HCT116 (cell line): ENCODE measurements at regions not wholly inside any gene's neighbourhood (a gene's known extent, or its start where the extent isn't known, plus 50 kb on each side); places are given as distances from the start of the nearest gene placed in this dataset.
"Not testable (repeated sequence)": the region's sequence is repeated elsewhere in the genome, so short reads cannot be mapped to it uniquely, and the experiment has no call there.

Experiments used
- ATAC-seq: fragments of 200-7000 bp; cut with Tn5 transposase; 2 replicates; pipeline ENCODE4 v1.9.1; 2020; ENCODE audit warnings: mild to moderate bottlenecking, moderate library complexity
- BruUV-seq: library from RNA; stranded (reverse); fragments of 400-500 nt; replicated peaks from 2 replicates; lab custom pipeline; 2021; lab: Mats Ljungman, UMichigan
- CTCF ChIA-PET: fragments of 300-600 bp; sonication (Branson Sonifier 250); formaldehyde crosslinking; loops from one replicate; lab custom pipeline; 2021; ENCODE audit warnings: antibody characterized with exemption; lab: Charles Lee
- POLR2A ChIA-PET: fragments of 300-600, 350-600 bp; sonication (Branson Sonifier 250); formaldehyde crosslinking; loops from one replicate; lab custom pipeline; 2021; ENCODE audit warnings: antibody characterized with exemption; lab: Charles Lee
- RAD21 ChIA-PET, 2 experiments: fragments of 300-600 bp; sonication (Branson Sonifier 250); formaldehyde crosslinking; loops; one replicate each; lab custom pipeline; 2023; ENCODE audit warnings: low total read pairs in 2 of 2; ENCODE audit not compliant: uncharacterized antibody in 2 of 2, unreplicated experiment in 2 of 2, low non-redundant PET in 1 of 2; lab: Charles Lee
- DNase-seq: peaks from one replicate; pipeline ENCODE4 v3.0.0-alpha.2; 2010; ENCODE audit warnings: low read depth, low spot score
- H2AFZ ChIP-seq: fragments of 200-600 bp; shearing (Covaris generic), sonication (generic); 2 replicates; pipeline ENCODE4 v1.6.1; 2017; ENCODE audit warnings: low read depth, mixed run types, mixed read lengths, antibody characterized with exemption, low read length; ENCODE audit not compliant: poor library complexity, severe bottlenecking
- H3K27ac ChIP-seq: 2 replicates; pipeline ENCODE4 v1.5.1; 2012; ENCODE audit warnings: low read depth, low read length
- H3K27me3 ChIP-seq: fragments of 200-600 bp; sonication (generic); 2 replicates; pipeline ENCODE4 v1.6.1; 2016; ENCODE audit warnings: mixed run types, low read length, mixed read lengths; ENCODE audit not compliant: insufficient read depth
- H3K36me3 ChIP-seq, 2 experiments: fragments of 200-500 bp in 1 of 2; fragments of 200-600 bp in 1 of 2; sonication (Bioruptor generic) in 1 of 2; sonication (generic) in 1 of 2; 2 replicates each; pipeline versions ENCODE4 v1.5.1 to v1.6.1; 2014 to 2016; ENCODE audit warnings: low read length in 2 of 2, inconsistent platforms in 1 of 2, mixed read lengths in 1 of 2, mixed run types in 1 of 2; ENCODE audit not compliant: insufficient read depth in 2 of 2, control insufficient read depth in 1 of 2
- H3K4me1 ChIP-seq, 2 experiments: fragments of 200-600 bp in 1 of 2; sonication (generic) in 1 of 2; 2 replicates each; pipeline versions ENCODE4 v1.5.1 to v1.6.1; 2012 to 2017; ENCODE audit warnings: low read length in 2 of 2, inconsistent platforms in 1 of 2, mild to moderate bottlenecking in 1 of 2, mixed read lengths in 1 of 2, mixed run types in 1 of 2, moderate library complexity in 1 of 2; ENCODE audit not compliant: insufficient read depth in 2 of 2, control insufficient read depth in 1 of 2
- H3K4me2 ChIP-seq: fragments of 200-600 bp; sonication (generic); 2 replicates; pipeline ENCODE4 v1.6.1; 2017; ENCODE audit warnings: mixed run types, low read length, mixed read lengths
- H3K4me3 ChIP-seq, 2 experiments: fragments of 200-600 bp in 1 of 2; sonication (generic) in 1 of 2; replicated peaks in 1 of 2; 2 replicates each; pipeline ENCODE4 v1.5.1; 2011 to 2016; ENCODE audit warnings: low read length in 2 of 2, control low read depth in 1 of 2, low read depth in 1 of 2, mild to moderate bottlenecking in 1 of 2, mixed read lengths in 1 of 2, mixed run types in 1 of 2
- H3K79me2 ChIP-seq: fragments of 200-600 bp; sonication (generic); 2 replicates; pipeline ENCODE4 v1.6.1; 2017; ENCODE audit warnings: mild to moderate bottlenecking, mixed run types, low read length, moderate library complexity, mixed read lengths; ENCODE audit not compliant: insufficient read depth
- H3K9ac ChIP-seq: fragments of 200-600 bp; sonication (generic); 2 replicates; pipeline ENCODE4 v1.6.1; 2016; ENCODE audit warnings: low read length, mixed read lengths
- H3K9me2 ChIP-seq: fragments of 200-600 bp; sonication (generic), shearing (Covaris generic); 2 replicates; pipeline ENCODE4 v1.6.1; 2017; ENCODE audit warnings: mixed run types, mild to moderate bottlenecking, moderate library complexity; ENCODE audit not compliant: insufficient read depth
- H3K9me3 ChIP-seq, 2 experiments: fragments of 200-500 bp in 1 of 2; fragments of 200-600 bp in 1 of 2; sonication (Bioruptor generic) in 1 of 2; sonication (generic) in 1 of 2; 2 replicates each; pipeline ENCODE4 v1.6.1; 2014 to 2017; ENCODE audit warnings: low read length in 2 of 2, mixed read lengths in 2 of 2, inconsistent platforms in 1 of 2, low read depth in 1 of 2, mild to moderate bottlenecking in 1 of 2, mixed run types in 1 of 2, moderate library complexity in 1 of 2; ENCODE audit not compliant: control insufficient read depth in 1 of 2, insufficient read depth in 1 of 2
- H4K20me1 ChIP-seq: fragments of 200-600 bp; sonication (generic), shearing (Covaris generic); 2 replicates; pipeline ENCODE4 v1.6.1; 2017; ENCODE audit warnings: mixed run types, mild to moderate bottlenecking, moderate library complexity; ENCODE audit not compliant: insufficient read depth
- EZH2phosphoT487 ChIP-seq: fragments of 200-600 bp; IDR thresholded peaks from 2 replicates; pipeline ENCODE4 v1.6.1; 2018; ENCODE audit warnings: antibody characterized with exemption, borderline replicate concordance
- FOSL1 ChIP-seq: IDR thresholded peaks from 2 replicates; pipeline ENCODE4 v1.6.1; 2012; ENCODE audit warnings: low read depth
- JUND ChIP-seq: IDR thresholded peaks from 2 replicates; pipeline ENCODE4 v1.6.1; 2012
- TCF7L2 ChIP-seq: IDR thresholded peaks from 2 replicates; pipeline ENCODE4 v1.7.0; 2011; ENCODE audit warnings: borderline replicate concordance, inconsistent platforms; ENCODE audit not compliant: insufficient read depth, insufficient read length; ENCODE audit errors: extremely low read depth
- YY1 ChIP-seq: IDR thresholded peaks from 2 replicates; pipeline ENCODE4 v1.6.1; 2011; ENCODE audit warnings: low read length, low read depth, moderate library complexity, mild to moderate bottlenecking; ENCODE audit not compliant: insufficient replicate concordance; ENCODE audit errors: extremely low read depth
- ZBTB33 ChIP-seq: IDR thresholded peaks from 2 replicates; pipeline ENCODE4 v1.6.1; 2011; ENCODE audit warnings: mild to moderate bottlenecking, low read length, moderate library complexity; ENCODE audit not compliant: insufficient replicate concordance; ENCODE audit errors: extremely low read depth
- intact Hi-C: fragments of 100-400 bp; cut with micrococcal nuclease; formaldehyde crosslinking; loops from 2 replicates; pipeline ENCODE4 v1.10.0; 2022

- intact Hi-C loops = no loop called here
- BruUV-seq = no TSS peak
- Histone ChIP-seq H3K9me2 (no peaks in the 10 kb centered on the region), H3K9ac (no peak overlapping the region), H3K9me3 (no peaks in the 10 kb centered on the region), H3K27ac (no peak overlapping the region), H3K4me2 (no peak overlapping the region), H4K20me1 (no peaks in the 10 kb centered on the region), H3K4me3 (no peak overlapping the region), H3K4me1 (peaks cover 8 to 27% of the 10 kb centered on the region in 2 experiments; a peak in 3 of 4 replicates), H3K27me3 (no peaks in the 10 kb centered on the region), H2AFZ (no peak overlapping the region), H3K79me2 (no peaks in the 10 kb centered on the region), H3K36me3 (no peaks in the 10 kb centered on the region)
- ATAC-seq = no peak
- DNase-seq = no peak
- ChIA-PET CTCF (interaction anchor here (1.6 kb wide), 1 partner anchor 245 kb away, joined by 3 read pairs; no protein-coding TSS in a partner anchor), RAD21 (interaction anchor here in 1 of 2 experiments (0.7 kb wide), 1 partner anchor 220 kb away, joined by 3 read pairs; no protein-coding TSS in a partner anchor), POLR2A (no interaction called here)
- TF ChIP-seq YY1 = no peak
Measured at GRCh38 chr3:139109271-139109670, 64.6 kb upstream of the PRR23C start.

DNA sequence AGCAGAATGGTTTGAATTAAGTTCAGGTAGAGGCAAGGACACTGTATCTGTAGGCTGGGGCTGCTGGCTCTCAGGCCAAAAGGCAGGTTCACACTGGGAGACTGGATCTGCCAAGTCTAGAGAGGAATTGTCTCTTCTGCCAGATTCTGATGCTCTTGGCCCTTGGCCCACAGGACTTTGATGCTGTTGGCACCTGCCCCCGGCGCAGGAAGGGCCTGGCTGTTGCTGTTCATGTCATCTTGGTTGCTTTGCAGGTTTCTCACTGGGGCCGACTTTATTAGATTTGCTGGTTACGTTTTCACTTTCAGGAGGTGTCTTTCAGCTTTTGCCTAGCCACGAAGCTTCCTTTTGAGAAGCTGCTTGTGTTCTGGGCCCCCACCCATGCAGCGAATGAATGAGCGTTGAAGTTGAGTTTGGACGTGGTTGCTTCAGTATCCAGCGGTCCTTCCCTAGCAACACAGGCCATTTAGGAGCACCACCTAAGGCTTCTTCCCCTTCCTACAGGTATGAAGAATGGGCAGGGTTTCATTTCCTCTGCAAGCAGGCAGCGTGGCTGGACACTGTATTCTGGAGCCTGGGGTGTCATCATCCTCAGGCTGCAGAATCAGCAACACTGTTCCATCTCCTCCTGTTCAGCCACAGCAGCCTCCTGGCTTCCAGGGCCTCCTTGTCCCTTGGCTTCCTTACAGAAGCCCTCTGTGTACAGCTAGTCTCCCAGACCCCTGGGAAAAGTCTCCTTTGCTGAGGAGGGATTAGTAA is 65.6 kb upstream of the PRR23C start:
- ChIA-PET CTCF (interaction anchor here (1.6 to 3.7 kb wide), 3 partner anchors 207 to 244 kb away, joined by 3 to 116 read pairs (median 66); no protein-coding TSS in a partner anchor), POLR2A (no interaction called here), RAD21 (interaction anchor here in 1 of 2 experiments (0.7 kb wide), 1 partner anchor 219 kb away, joined by 3 read pairs; no protein-coding TSS in a partner anchor)
- TF ChIP-seq JUND (no peak), TCF7L2 (no peak), ZBTB33 (no peak), EZH2phosphoT487 (no peak), FOSL1 (no peak)
- BruUV-seq = no TSS peak
- Histone ChIP-seq H3K4me3 (no peak overlapping the region), H3K9ac (no peak overlapping the region), H3K27me3 (no peaks in the 10 kb centered on the region), H3K36me3 (no peaks in the 10 kb centered on the region), H3K27ac (no peak overlapping the region), H3K9me3 (no peaks in the 10 kb centered on the region), H2AFZ (no peak overlapping the region), H3K4me2 (no peak overlapping the region), H4K20me1 (no peaks in the 10 kb centered on the region), H3K79me2 (no peaks in the 10 kb centered on the region), H3K4me1 (peaks cover 8 to 27% of the 10 kb centered on the region in 2 experiments; a peak in 3 of 4 replicates), H3K9me2 (no peaks in the 10 kb centered on the region)
- no peak for ATAC-seq
- intact Hi-C loops = loop anchor here (5.0 kb wide), 1 partner anchor 452 kb away; no protein-coding TSS in a partner anchor
- no peak for DNase-seq

DNA sequence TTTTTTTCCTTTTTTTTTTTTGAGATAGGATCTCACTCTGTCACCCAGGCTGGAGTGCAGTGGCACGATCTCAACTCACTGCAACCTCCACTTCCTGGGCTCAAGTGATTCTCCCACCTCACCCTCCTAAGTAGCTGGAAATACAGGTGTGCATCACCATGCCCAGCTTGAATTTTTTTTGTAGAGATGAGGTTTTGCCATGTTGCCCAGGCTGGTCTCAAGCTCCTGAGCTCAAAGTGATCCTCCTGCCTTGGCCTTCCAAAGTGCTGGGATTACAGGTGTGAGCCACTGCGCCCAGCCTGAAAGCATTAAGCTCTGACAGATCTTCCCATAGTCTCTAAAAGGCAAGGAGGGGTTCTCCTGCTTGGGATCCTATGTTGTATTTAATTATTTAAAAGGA is 66.2 kb upstream of the PRR23C start:
- H3K27ac ChIP-seq, POLR2A ChIA-PET, DNase-seq, H3K36me3 ChIP-seq, H2AFZ ChIP-seq, H3K9me3 ChIP-seq, H3K4me2 ChIP-seq, ATAC-seq, H4K20me1 ChIP-seq, BruUV-seq, H3K4me3 ChIP-seq, H3K9ac ChIP-seq, H3K27me3 ChIP-seq, H3K9me2 ChIP-seq, H3K79me2 ChIP-seq: not testable (repeated sequence)
- peaks cover 8 to 27% of the 10 kb centered on the region in 2 experiments; a peak in 3 of 4 replicates for H3K4me1 ChIP-seq
- CTCF ChIA-PET = interaction anchor here (1.5 to 3.7 kb wide), 5 partner anchors 9 to 243 kb away, joined by 3 to 116 read pairs (median 7); no protein-coding TSS in a partner anchor
- intact Hi-C loops = loop anchor here (5.0 kb wide), 1 partner anchor 451 kb away; no protein-coding TSS in a partner anchor
- RAD21 ChIA-PET = interaction anchor here in 1 of 2 experiments (0.7 kb wide), 1 partner anchor 218 kb away, joined by 3 read pairs; no protein-coding TSS in a partner anchor
